Gastroesophageal sphincter (tissue), 4 donors: ENCODE measurements at regions not wholly inside any gene's neighbourhood (a gene's known extent, or its start where the extent isn't known, plus 50 kb on each side); places are given as distances from the start of the nearest gene placed in this dataset.

Experiments used
- ATAC-seq: fragments of 150-250 bp; one replicate; pipeline ENCODE4 v1.9.1; 2016; ENCODE audit warnings: mild to moderate bottlenecking, moderate library complexity
- H3K27ac ChIP-seq, 4 donors: fragments of 200-600 bp; sonication (generic) in 3 of 4; 1 replicate in 3 of 4; 2 replicates in 1 of 4; pipeline ENCODE4 v1.5.1; 2016 to 2019
- H3K27me3 ChIP-seq: fragments of 200-600 bp; sonication (generic); one replicate; pipeline ENCODE4 v1.5.1; 2019
- H3K36me3 ChIP-seq, 2 donors: fragments of 200-600 bp; sonication (generic); one replicate each; pipeline ENCODE4 v1.5.1; 2019; ENCODE audit warnings: control low read depth in 1 of 2
- H3K4me1 ChIP-seq, 3 donors: fragments of 200-600 bp; sonication (generic); 1 replicate in 2 of 3; 2 replicates in 1 of 3; pipeline ENCODE4 v1.5.1; 2016 to 2019; ENCODE audit warnings: control low read depth in 2 of 3
- H3K4me3 ChIP-seq, 2 donors: fragments of 200-600 bp; sonication (generic); one replicate each; pipeline ENCODE4 v1.5.1; 2019; ENCODE audit warnings: mild to moderate bottlenecking in 1 of 2, moderate library complexity in 1 of 2
- H3K9me3 ChIP-seq, 3 donors: fragments of 200-600 bp; sonication (generic); one replicate each; pipeline ENCODE4 v1.5.1; 2017 to 2019; ENCODE audit warnings: control low read depth in 2 of 3
- CTCF ChIP-seq, 4 experiments: fragments of 200-600 bp in 2 of 4; fragments of 450-650 bp in 2 of 4; sonication (generic) in 1 of 4; IDR thresholded peaks; one replicate each; pipeline ENCODE4 v1.5.1; 2017 to 2019; ENCODE audit warnings: antibody characterized with exemption in 4 of 4, mild to moderate bottlenecking in 2 of 4, moderate library complexity in 2 of 4
- EP300 ChIP-seq: sonication (generic); formaldehyde crosslinking; IDR thresholded peaks from one replicate; pipeline ENCODE4 v1.6.1; 2017; ENCODE audit warnings: antibody characterized with exemption, mild to moderate bottlenecking
- POLR2A ChIP-seq, 2 donors: fragments of 450-650 bp; IDR thresholded peaks; one replicate each; pipeline ENCODE4 v1.6.1; 2017; ENCODE audit warnings: antibody characterized with exemption in 2 of 2, mild to moderate bottlenecking in 2 of 2, moderate library complexity in 1 of 2
- POLR2AphosphoS5 ChIP-seq: sonication (generic); formaldehyde crosslinking; IDR thresholded peaks from one replicate; pipeline ENCODE4 v1.6.1; 2017; ENCODE audit warnings: antibody characterized with exemption
- WGBS, 2 donors: methylation state at CpG; one replicate each; pipeline ENCODE4 v1.1.5; 2018; ENCODE audit warnings: low coverage in 1 of 2; 5-methylcytosine and 5-hydroxymethylcytosine counted together

GRCh38 chr3:193813501-193813830 lies 220.5 kb downstream of the OPA1 start:
- Histone ChIP-seq H3K9me3 (no peaks in the 10 kb centered on the region), H3K4me3 (no peak overlapping the region), H3K27me3 (no peaks in the 10 kb centered on the region), H3K27ac (no peak overlapping the region), H3K36me3 (no peaks in the 10 kb centered on the region), H3K4me1 (peaks cover 0 to 10% (median 4%) of the 10 kb centered on the region in 3 donors)
- 94% methylated on average over 3 of the region's 3 CpGs; no CpG with 5 or more reads in 1 of the 2 donors for WGBS, 2 donors
- no peak for TF ChIP-seq POLR2A (IDR thresholded peaks at IDR 0.05)
- TF ChIP-seq EP300, result no peak
- TF ChIP-seq POLR2AphosphoS5, result no peak
- TF ChIP-seq CTCF (IDR thresholded peaks at IDR 0.05), result no peak
- ATAC-seq, result no peak

- H3K36me3 ChIP-seq, result no peaks in the 10 kb centered on the region
- H3K4me3 ChIP-seq, result no peak overlapping the region
- no peaks in the 10 kb centered on the region for H3K27me3 ChIP-seq
- no peak for ATAC-seq
- 98 to 100% methylated on average over 5 to 6 of the region's 11 CpGs for WGBS, 2 donors
- H3K27ac ChIP-seq, result no peak overlapping the region
- TF ChIP-seq POLR2A (IDR thresholded peaks at IDR 0.05) (no peak), POLR2AphosphoS5 (no peak), CTCF (IDR thresholded peaks at IDR 0.05) (no peak), EP300 (no peak)
- peaks cover 0 to 10% (median 4%) of the 10 kb centered on the region in 3 donors for H3K4me1 ChIP-seq
- H3K9me3 ChIP-seq, result no peaks in the 10 kb centered on the region
These were observed 221.3 kb downstream of the OPA1 start for GRCh38 chr3:193814166-193814892.

- 80% methylated on average over 4 of the region's 8 CpGs; no CpG with 5 or more reads in 1 of the 2 donors for WGBS, 2 donors
- no peak for ATAC-seq
- Histone ChIP-seq H3K9me3 (no peaks in the 10 kb centered on the region), H3K4me1 (peaks cover 0 to 10% (median 4%) of the 10 kb centered on the region in 3 donors), H3K4me3 (no peak overlapping the region), H3K27ac (no peak overlapping the region), H3K27me3 (no peaks in the 10 kb centered on the region), H3K36me3 (no peaks in the 10 kb centered on the region)
- TF ChIP-seq POLR2AphosphoS5, result no peak
- no peak for TF ChIP-seq CTCF (IDR thresholded peaks at IDR 0.05)
- TF ChIP-seq POLR2A (IDR thresholded peaks at IDR 0.05), result no peak
- TF ChIP-seq EP300, result no peak
These were observed 222.4 kb downstream of the OPA1 start for GRCh38 chr3:193815246-193816027.

GRCh38 chr3:193816028-193816395 lies 223.0 kb downstream of the OPA1 start:
- Histone ChIP-seq H3K4me3 (no peak overlapping the region), H3K27me3 (no peaks in the 10 kb centered on the region), H3K9me3 (no peaks in the 10 kb centered on the region), H3K27ac (no peak overlapping the region), H3K4me1 (peaks cover 0 to 10% (median 4%) of the 10 kb centered on the region in 3 donors), H3K36me3 (no peaks in the 10 kb centered on the region)
- ATAC-seq, result no peak
- no peak for TF ChIP-seq CTCF (IDR thresholded peaks at IDR 0.05)
- TF ChIP-seq POLR2AphosphoS5, result no peak
- no peak for TF ChIP-seq POLR2A (IDR thresholded peaks at IDR 0.05)
- TF ChIP-seq EP300, result no peak
- WGBS, 2 donors, result 100% methylated on average over 5 of the region's 10 CpGs; no CpG with 5 or more reads in 1 of the 2 donors
